Lower leg skin (tissue), 3 donors: ENCODE measurements at regions not wholly inside any gene's neighbourhood (a gene's known extent, or its start where the extent isn't known, plus 50 kb on each side); places are given as distances from the start of the nearest gene placed in this dataset.

Experiments used
- POLR2A ChIP-seq, 2 donors: fragments of 450-650 bp; IDR thresholded peaks; one replicate each; pipeline ENCODE4 v1.6.1; 2016 to 2017; ENCODE audit warnings: antibody characterized with exemption in 2 of 2, mild to moderate bottlenecking in 1 of 2, moderate library complexity in 1 of 2
- TF ChIP-seq, protein P1 (sequence below), 3 donors: fragments of 450-650 bp; IDR thresholded peaks; one replicate each; pipeline ENCODE4 v1.5.1; 2016; ENCODE audit warnings: antibody characterized with exemption in 3 of 3, mild to moderate bottlenecking in 3 of 3, moderate library complexity in 2 of 3

GRCh38 chr10:78815702-78816334, 252.9 kb upstream of the ZMIZ1 start:
- TF ChIP-seq, protein P1, sequence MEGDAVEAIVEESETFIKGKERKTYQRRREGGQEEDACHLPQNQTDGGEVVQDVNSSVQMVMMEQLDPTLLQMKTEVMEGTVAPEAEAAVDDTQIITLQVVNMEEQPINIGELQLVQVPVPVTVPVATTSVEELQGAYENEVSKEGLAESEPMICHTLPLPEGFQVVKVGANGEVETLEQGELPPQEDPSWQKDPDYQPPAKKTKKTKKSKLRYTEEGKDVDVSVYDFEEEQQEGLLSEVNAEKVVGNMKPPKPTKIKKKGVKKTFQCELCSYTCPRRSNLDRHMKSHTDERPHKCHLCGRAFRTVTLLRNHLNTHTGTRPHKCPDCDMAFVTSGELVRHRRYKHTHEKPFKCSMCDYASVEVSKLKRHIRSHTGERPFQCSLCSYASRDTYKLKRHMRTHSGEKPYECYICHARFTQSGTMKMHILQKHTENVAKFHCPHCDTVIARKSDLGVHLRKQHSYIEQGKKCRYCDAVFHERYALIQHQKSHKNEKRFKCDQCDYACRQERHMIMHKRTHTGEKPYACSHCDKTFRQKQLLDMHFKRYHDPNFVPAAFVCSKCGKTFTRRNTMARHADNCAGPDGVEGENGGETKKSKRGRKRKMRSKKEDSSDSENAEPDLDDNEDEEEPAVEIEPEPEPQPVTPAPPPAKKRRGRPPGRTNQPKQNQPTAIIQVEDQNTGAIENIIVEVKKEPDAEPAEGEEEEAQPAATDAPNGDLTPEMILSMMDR (IDR thresholded peaks at IDR 0.05): no peak
- no peak for TF ChIP-seq POLR2A (IDR thresholded peaks at IDR 0.05)
